Keratinocyte (primary cell): ENCODE measurements at regions not wholly inside any gene's neighbourhood (a gene's known extent, or its start where the extent isn't known, plus 50 kb on each side); places are given as distances from the start of the nearest gene placed in this dataset.

ENCODE experiments used
- DNase-seq: peaks from one replicate; pipeline ENCODE4 v3.0.0-alpha.2; 2011; ENCODE audit warnings: low read depth, missing footprints, low spot score
- FAIRE-seq: peaks from 2 replicates; lab custom pipeline; 2011; peaks lifted over from hg19 to GRCh38; lab: Jason Lieb, UNC
- H2AFZ ChIP-seq: 2 replicates; pipeline ENCODE4 v1.6.0; 2012; ENCODE audit warnings: low read length, control low read depth, inconsistent platforms; ENCODE audit not compliant: control insufficient read depth
- H3K27ac ChIP-seq: 2 replicates; pipeline ENCODE4 v1.5.1; 2011; ENCODE audit warnings: low read length; ENCODE audit not compliant: control insufficient read depth, insufficient read depth
- H3K27me3 ChIP-seq: 3 replicates; pipeline ENCODE4 v1.6.0; 2011; ENCODE audit warnings: low read length; ENCODE audit not compliant: control insufficient read depth, insufficient read depth; ENCODE audit errors: extremely low read depth
- H3K36me3 ChIP-seq, 2 experiments: 2 replicates in 1 of 2; 3 replicates in 1 of 2; pipeline ENCODE4 v1.5.1; 2011; ENCODE audit warnings: low read length in 2 of 2, mild to moderate bottlenecking in 1 of 2; ENCODE audit not compliant: control insufficient read depth in 2 of 2, insufficient read depth in 2 of 2; ENCODE audit errors: extremely low read depth in 1 of 2
- H3K4me1 ChIP-seq: 3 replicates; pipeline ENCODE4 v1.5.1; 2011; ENCODE audit warnings: low read length; ENCODE audit not compliant: control insufficient read depth, insufficient read depth; ENCODE audit errors: extremely low read depth
- H3K4me2 ChIP-seq: 3 replicates; pipeline ENCODE4 v1.6.0; 2011; ENCODE audit warnings: low read depth, low read length; ENCODE audit not compliant: control insufficient read depth, insufficient read depth; ENCODE audit errors: extremely low read depth
- H3K4me3 ChIP-seq, 3 experiments: fragments of 200-600 bp in 1 of 3; sonication (generic) in 1 of 3; 2 replicates in 2 of 3; 3 replicates in 1 of 3; pipeline ENCODE4 v1.5.1; 2011 to 2016; ENCODE audit warnings: low read length in 3 of 3, mild to moderate bottlenecking in 3 of 3, control low read depth in 2 of 3, inconsistent platforms in 1 of 3, low read depth in 1 of 3, mixed read lengths in 1 of 3, mixed run types in 1 of 3, moderate library complexity in 1 of 3; ENCODE audit not compliant: control insufficient read depth in 2 of 3, insufficient read depth in 2 of 3; ENCODE audit errors: extremely low read depth in 1 of 3
- H3K79me2 ChIP-seq: 2 replicates; pipeline ENCODE4 v1.6.0; 2012; ENCODE audit warnings: low read length; ENCODE audit not compliant: control insufficient read depth, insufficient read depth
- H3K9ac ChIP-seq: 3 replicates; pipeline ENCODE4 v1.6.0; 2011; ENCODE audit warnings: low read length; ENCODE audit not compliant: control insufficient read depth, insufficient read depth; ENCODE audit errors: extremely low read depth
- H3K9me1 ChIP-seq: 3 replicates; pipeline ENCODE4 v1.6.0; 2011; ENCODE audit warnings: low read length; ENCODE audit not compliant: control insufficient read depth, insufficient read depth; ENCODE audit errors: extremely low read depth
- H3K9me3 ChIP-seq: 2 replicates; pipeline ENCODE4 v1.5.1; 2012; ENCODE audit warnings: low read depth, low read length; ENCODE audit not compliant: control insufficient read depth
- H4K20me1 ChIP-seq: 3 replicates; pipeline ENCODE4 v1.6.0; 2011; ENCODE audit warnings: low read length; ENCODE audit not compliant: control insufficient read depth, insufficient read depth; ENCODE audit errors: extremely low read depth
- EZH2 ChIP-seq: IDR thresholded peaks from one replicate; pipeline ENCODE4 v1.6.1; 2012; ENCODE audit warnings: inconsistent platforms, mild to moderate bottlenecking, low read length, moderate library complexity
- dilution Hi-C: fragments of 300-500 bp; cut with MboI; formaldehyde crosslinking; loops from one replicate; pipeline ENCODE4 v1.7.0; 2020; ENCODE audit warnings: low sequenced_read_pairs; ENCODE audit not compliant: extremely low pct_ligation_motif_present
- TF ChIP-seq, protein P1 (sequence below), 3 experiments: IDR thresholded peaks in 1 of 3; conservative IDR thresholded peaks in 1 of 3; optimal IDR thresholded peaks in 1 of 3; 2 replicates in 2 of 3; 3 replicates in 1 of 3; pipeline versions ENCODE3 to v1.5.1; 2011; ENCODE audit warnings: low read length in 3 of 3, mild to moderate bottlenecking in 3 of 3, moderate library complexity in 2 of 3, control low read depth in 1 of 3, inconsistent platforms in 1 of 3; ENCODE audit not compliant: insufficient read depth in 2 of 3; ENCODE audit errors: extremely low read depth in 1 of 3

GRCh38 chr11:34750692-34751405, 130.0 kb downstream of the EHF start:
- Histone ChIP-seq H3K36me3 (no peaks in the 10 kb centered on the region), H3K4me2 (no peak overlapping the region), H3K9me1 (no peaks in the 10 kb centered on the region), H3K27ac (no peak overlapping the region), H3K9me3 (no peaks in the 10 kb centered on the region), H4K20me1 (no peaks in the 10 kb centered on the region), H3K4me3 (no peak overlapping the region), H3K27me3 (no peaks in the 10 kb centered on the region), H3K9ac (no peak overlapping the region), H2AFZ (no peak overlapping the region), H3K4me1 (peaks cover 6% of the 10 kb centered on the region), H3K79me2 (no peaks in the 10 kb centered on the region)
- TF ChIP-seq EZH2: no peak
- TF ChIP-seq, protein P1, sequence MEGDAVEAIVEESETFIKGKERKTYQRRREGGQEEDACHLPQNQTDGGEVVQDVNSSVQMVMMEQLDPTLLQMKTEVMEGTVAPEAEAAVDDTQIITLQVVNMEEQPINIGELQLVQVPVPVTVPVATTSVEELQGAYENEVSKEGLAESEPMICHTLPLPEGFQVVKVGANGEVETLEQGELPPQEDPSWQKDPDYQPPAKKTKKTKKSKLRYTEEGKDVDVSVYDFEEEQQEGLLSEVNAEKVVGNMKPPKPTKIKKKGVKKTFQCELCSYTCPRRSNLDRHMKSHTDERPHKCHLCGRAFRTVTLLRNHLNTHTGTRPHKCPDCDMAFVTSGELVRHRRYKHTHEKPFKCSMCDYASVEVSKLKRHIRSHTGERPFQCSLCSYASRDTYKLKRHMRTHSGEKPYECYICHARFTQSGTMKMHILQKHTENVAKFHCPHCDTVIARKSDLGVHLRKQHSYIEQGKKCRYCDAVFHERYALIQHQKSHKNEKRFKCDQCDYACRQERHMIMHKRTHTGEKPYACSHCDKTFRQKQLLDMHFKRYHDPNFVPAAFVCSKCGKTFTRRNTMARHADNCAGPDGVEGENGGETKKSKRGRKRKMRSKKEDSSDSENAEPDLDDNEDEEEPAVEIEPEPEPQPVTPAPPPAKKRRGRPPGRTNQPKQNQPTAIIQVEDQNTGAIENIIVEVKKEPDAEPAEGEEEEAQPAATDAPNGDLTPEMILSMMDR (optimal IDR thresholded peaks at IDR 0.05 in 1 of 3, IDR thresholded peaks at IDR 0.05 in 1 of 3, conservative IDR thresholded peaks at IDR 0.05 in 1 of 3; ENCODE audit: extremely low read depth in 1 of 3, insufficient read depth in 2 of 3, low read length in 3 of 3): no peak
- DNase-seq (no peak), FAIRE-seq (no peak)
- dilution Hi-C loops: no loop called here

- FAIRE-seq (peak; percentile 78), DNase-seq (no peak)
- no peaks in the 10 kb centered on the region for H3K79me2 ChIP-seq
- TF ChIP-seq, protein P1 (optimal IDR thresholded peaks at IDR 0.05 in 1 of 3, IDR thresholded peaks at IDR 0.05 in 1 of 3, conservative IDR thresholded peaks at IDR 0.05 in 1 of 3; ENCODE audit: extremely low read depth in 1 of 3, insufficient read depth in 2 of 3, low read length in 3 of 3): no peak
- TF ChIP-seq EZH2: no peak
- no peaks in the 10 kb centered on the region for H3K36me3 ChIP-seq
- H3K9me3 ChIP-seq: no peaks in the 10 kb centered on the region
- H4K20me1 ChIP-seq: no peaks in the 10 kb centered on the region
- no peaks in the 10 kb centered on the region for H3K27me3 ChIP-seq
- peaks cover 6% of the 10 kb centered on the region for H3K4me1 ChIP-seq
- no peak overlapping the region for H3K27ac ChIP-seq
- no peaks in the 10 kb centered on the region for H3K9me1 ChIP-seq
- no peak overlapping the region for H3K4me3 ChIP-seq
- H3K9ac ChIP-seq: no peak overlapping the region
- H2AFZ ChIP-seq: no peak overlapping the region
- H3K4me2 ChIP-seq: peak overlapping the region; percentile 3
- dilution Hi-C loops: no loop called here
These were observed 129.1 kb downstream of the EHF start for GRCh38 chr11:34749666-34750659.
